ENCODE measurements at regions not wholly inside any gene's neighbourhood (a gene's known extent, or its start where the extent isn't known, plus 50 kb on each side); places are given as distances from the start of the nearest gene placed in this dataset.
A peak's percentile ranks its signal among the peaks of the same experiment; 100 is the strongest.

DNA sequence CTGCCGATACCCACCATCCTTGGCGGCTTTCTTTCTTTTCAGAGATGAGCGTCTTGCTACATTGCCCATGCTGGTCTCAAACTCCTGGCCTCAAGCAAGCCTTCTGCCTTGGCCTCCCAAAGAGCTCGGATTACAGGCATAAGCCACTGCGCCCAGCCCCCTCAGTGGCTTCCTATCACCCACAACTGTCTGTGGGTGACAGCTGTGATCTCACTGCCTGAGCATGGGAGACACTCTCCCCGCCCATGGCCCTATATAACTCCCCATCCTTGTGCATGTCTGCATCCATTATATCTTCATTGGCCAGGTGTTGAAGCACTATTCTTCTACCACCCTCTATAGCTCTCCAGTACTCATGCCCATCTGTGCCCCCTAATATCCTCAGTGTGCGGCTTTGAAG lies 76.2 kb downstream of the PTPRS start:
- Histone ChIP-seq H2AFZ (ENCODE audit: low read length) (no peak overlapping the region), H3K18ac (ENCODE audit: insufficient read length, low read depth, low read length) (no peak overlapping the region), H2BK5ac (ENCODE audit: insufficient read length, low read length) (no peak overlapping the region), H3K9me3 (ENCODE audit: control insufficient read depth, low read depth, low read length) (no peaks in the 10 kb centered on the region), H3K79me1 (ENCODE audit: insufficient read depth, low read depth, low read length, poor library complexity, severe bottlenecking) (no peaks in the 10 kb centered on the region), H3T11ph (ENCODE audit: low read length) (no peak overlapping the region), H3K9ac (ENCODE audit: extremely low read depth, insufficient read length, low read length) (no peak overlapping the region), H2BK120ac (ENCODE audit: low read depth, low read length, poor library complexity, severe bottlenecking) (no peak overlapping the region), H2AK5ac (ENCODE audit: insufficient read length, low read length) (no peak overlapping the region), H3K56ac (ENCODE audit: insufficient read length, low read depth, low read length) (no peak overlapping the region), H2BK12ac (ENCODE audit: insufficient read length, low read depth, low read length) (no peak overlapping the region), H3K27ac (ENCODE audit: insufficient read length, low read depth, low read length) (no peak overlapping the region), H3K79me2 (ENCODE audit: insufficient read depth, low read length) (no peaks in the 10 kb centered on the region), H2BK20ac (ENCODE audit: low read depth, low read length, poor library complexity, severe bottlenecking) (no peak overlapping the region), H4K20me1 (ENCODE audit: control insufficient read depth, insufficient read depth, insufficient read length) (no peaks in the 10 kb centered on the region), H3K27me3 (ENCODE audit: insufficient read depth, low read length) (no peaks in the 10 kb centered on the region), H3K4ac (ENCODE audit: low read depth, low read length) (no peak overlapping the region), H3K4me1 (ENCODE audit: insufficient read depth, low read length) (no peaks in the 10 kb centered on the region), H3K14ac (ENCODE audit: insufficient read depth, low read length) (no peak overlapping the region), H3K4me2 (ENCODE audit: insufficient read depth, insufficient read length, low read length) (no peak overlapping the region), H2BK15ac (ENCODE audit: low read depth, low read length) (no peak overlapping the region), H3K23me2 (ENCODE audit: insufficient read length, low read depth, low read length, poor library complexity, severe bottlenecking) (no peaks in the 10 kb centered on the region), H4K5ac (ENCODE audit: insufficient read length, low read depth, low read length) (no peak overlapping the region), H3K23ac (ENCODE audit: insufficient read length, low read depth, low read length) (no peak overlapping the region), H4K91ac (ENCODE audit: insufficient read length, low read depth, low read length) (no peak overlapping the region), H4K8ac (replicated peaks; ENCODE audit: insufficient read length, low read depth, low read length) (no peak overlapping the region)
- TF ChIP-seq, protein P1, sequence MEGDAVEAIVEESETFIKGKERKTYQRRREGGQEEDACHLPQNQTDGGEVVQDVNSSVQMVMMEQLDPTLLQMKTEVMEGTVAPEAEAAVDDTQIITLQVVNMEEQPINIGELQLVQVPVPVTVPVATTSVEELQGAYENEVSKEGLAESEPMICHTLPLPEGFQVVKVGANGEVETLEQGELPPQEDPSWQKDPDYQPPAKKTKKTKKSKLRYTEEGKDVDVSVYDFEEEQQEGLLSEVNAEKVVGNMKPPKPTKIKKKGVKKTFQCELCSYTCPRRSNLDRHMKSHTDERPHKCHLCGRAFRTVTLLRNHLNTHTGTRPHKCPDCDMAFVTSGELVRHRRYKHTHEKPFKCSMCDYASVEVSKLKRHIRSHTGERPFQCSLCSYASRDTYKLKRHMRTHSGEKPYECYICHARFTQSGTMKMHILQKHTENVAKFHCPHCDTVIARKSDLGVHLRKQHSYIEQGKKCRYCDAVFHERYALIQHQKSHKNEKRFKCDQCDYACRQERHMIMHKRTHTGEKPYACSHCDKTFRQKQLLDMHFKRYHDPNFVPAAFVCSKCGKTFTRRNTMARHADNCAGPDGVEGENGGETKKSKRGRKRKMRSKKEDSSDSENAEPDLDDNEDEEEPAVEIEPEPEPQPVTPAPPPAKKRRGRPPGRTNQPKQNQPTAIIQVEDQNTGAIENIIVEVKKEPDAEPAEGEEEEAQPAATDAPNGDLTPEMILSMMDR (conservative IDR thresholded peaks at IDR 0.05): no peak
- Mint-ChIP-seq H3K27me3 (ENCODE audit: low read depth) (no peaks in the 10 kb centered on the region), H3K27ac (peak overlapping the region in 1 of 3 experiments; percentile 37; a peak in 1 of 7 replicates), H3K36me3 (ENCODE audit: insufficient read depth in 1 of 3, low read depth in 3 of 3) (peaks cover 22 to 62% (median 60%) of the 10 kb centered on the region in 3 experiments; a peak in 6 of 7 replicates), H3K9me3 (no peaks in the 10 kb centered on the region; a peak in 1 of 5 replicates), H3K4me3 (no peak overlapping the region), H3K4me1 (no peaks in the 10 kb centered on the region)
- no peak for DNase-seq
- WGBS (ENCODE audit: extremely low coverage, insufficient read length, low lambda C conversion rate): no CpG with 5 or more reads among the region's 7 CpGs
